ENCODE measurements at regions not wholly inside any gene's neighbourhood (a gene's known extent, or its start where the extent isn't known, plus 50 kb on each side); places are given as distances from the start of the nearest gene placed in this dataset.
"Not testable (repeated sequence)": the region's sequence is repeated elsewhere in the genome, so short reads cannot be mapped to it uniquely, and the experiment has no call there.

DNA sequence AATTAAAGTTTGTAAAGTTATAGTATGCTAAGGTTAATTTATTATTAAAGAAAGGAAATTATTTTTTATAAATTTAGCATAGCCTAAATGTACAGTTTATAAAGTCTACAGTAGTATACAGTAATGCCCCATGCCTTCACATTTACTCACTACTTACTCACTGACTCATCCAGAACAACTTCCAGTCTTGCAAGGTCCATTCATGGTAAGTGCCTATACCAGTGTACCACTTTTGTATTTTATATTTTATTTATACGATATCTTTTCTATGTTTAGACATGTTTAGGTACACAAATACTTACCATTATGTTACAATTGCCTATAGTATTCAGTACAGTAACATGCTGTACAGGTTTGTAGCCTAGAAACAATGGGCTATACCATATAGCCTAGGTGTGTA is 95.1 kb upstream of the GRIN2B start:
- no peak for TF ChIP-seq EZH2 (IDR thresholded peaks at IDR 0.05; ENCODE audit: insufficient read depth, low read length)
- TF ChIP-seq, protein P1, sequence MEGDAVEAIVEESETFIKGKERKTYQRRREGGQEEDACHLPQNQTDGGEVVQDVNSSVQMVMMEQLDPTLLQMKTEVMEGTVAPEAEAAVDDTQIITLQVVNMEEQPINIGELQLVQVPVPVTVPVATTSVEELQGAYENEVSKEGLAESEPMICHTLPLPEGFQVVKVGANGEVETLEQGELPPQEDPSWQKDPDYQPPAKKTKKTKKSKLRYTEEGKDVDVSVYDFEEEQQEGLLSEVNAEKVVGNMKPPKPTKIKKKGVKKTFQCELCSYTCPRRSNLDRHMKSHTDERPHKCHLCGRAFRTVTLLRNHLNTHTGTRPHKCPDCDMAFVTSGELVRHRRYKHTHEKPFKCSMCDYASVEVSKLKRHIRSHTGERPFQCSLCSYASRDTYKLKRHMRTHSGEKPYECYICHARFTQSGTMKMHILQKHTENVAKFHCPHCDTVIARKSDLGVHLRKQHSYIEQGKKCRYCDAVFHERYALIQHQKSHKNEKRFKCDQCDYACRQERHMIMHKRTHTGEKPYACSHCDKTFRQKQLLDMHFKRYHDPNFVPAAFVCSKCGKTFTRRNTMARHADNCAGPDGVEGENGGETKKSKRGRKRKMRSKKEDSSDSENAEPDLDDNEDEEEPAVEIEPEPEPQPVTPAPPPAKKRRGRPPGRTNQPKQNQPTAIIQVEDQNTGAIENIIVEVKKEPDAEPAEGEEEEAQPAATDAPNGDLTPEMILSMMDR (IDR thresholded peaks at IDR 0.05; ENCODE audit: insufficient read depth, low read depth, low read length): no peak
- FAIRE-seq: no peak
- no peak for DNase-seq (ENCODE audit: low read depth)
- H3K4me2 ChIP-seq (ENCODE audit: low read length): no peak overlapping the region
- H3K27ac ChIP-seq (ENCODE audit: low read depth, low read length): no peak overlapping the region
- no peaks in the 10 kb centered on the region for H3K27me3 ChIP-seq (ENCODE audit: insufficient read depth, low read length)
- no peak overlapping the region for H2AFZ ChIP-seq (ENCODE audit: low read depth, low read length)
- no peak overlapping the region for H3K4me3 Mint-ChIP-seq (ENCODE audit: unreplicated experiment)
- H4K20me1 ChIP-seq (ENCODE audit: insufficient read depth, low read length): no peaks in the 10 kb centered on the region
- no peaks in the 10 kb centered on the region for H3K4me1 Mint-ChIP-seq (ENCODE audit: low read depth, unreplicated experiment)
- H3K9ac ChIP-seq (ENCODE audit: low read length): no peak overlapping the region
- H3K79me2 ChIP-seq (ENCODE audit: insufficient read depth, low read length): no peaks in the 10 kb centered on the region
- no peaks in the 10 kb centered on the region for H3K27me3 Mint-ChIP-seq (ENCODE audit: low read depth, unreplicated experiment)
- H3K36me3 Mint-ChIP-seq (ENCODE audit: low read depth, unreplicated experiment): no peaks in the 10 kb centered on the region
- no peaks in the 10 kb centered on the region for H3K9me3 Mint-ChIP-seq (ENCODE audit: unreplicated experiment)
- H3K4me3 ChIP-seq (ENCODE audit: insufficient read depth, low read depth, low read length): no peak overlapping the region
- no peak overlapping the region for H3K27ac Mint-ChIP-seq (ENCODE audit: unreplicated experiment)
- no peaks in the 10 kb centered on the region for H3K36me3 ChIP-seq (ENCODE audit: insufficient read depth, low read length)
- H3K9me3 ChIP-seq (ENCODE audit: insufficient read depth, low read depth, low read length): peaks cover 3% of the 10 kb centered on the region
- H3K4me1 ChIP-seq (ENCODE audit: insufficient read depth, low read length): no peaks in the 10 kb centered on the region

DNA sequence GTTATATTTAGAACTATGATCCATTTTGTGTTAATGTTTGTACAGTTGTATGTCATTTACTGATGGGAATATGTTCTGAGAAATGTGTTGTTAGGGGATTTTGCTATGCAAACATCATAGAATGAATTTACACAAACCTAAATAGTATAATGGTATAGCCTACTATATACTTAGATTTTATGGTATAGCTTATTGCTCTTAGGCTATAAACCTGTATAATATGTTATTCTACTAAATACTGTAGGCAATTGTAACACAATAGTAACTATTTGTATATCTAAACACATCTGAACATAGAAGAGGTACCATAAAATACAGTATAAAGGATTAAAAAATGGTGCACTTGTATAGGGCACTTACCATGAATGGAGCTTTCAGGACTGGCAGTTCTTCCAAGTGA is 105.4 kb upstream of the GRIN2B start:
- Histone ChIP-seq H3K4me3 (ENCODE audit: insufficient read depth, low read depth, low read length) (no peak overlapping the region), H2AFZ (ENCODE audit: low read depth, low read length) (no peak overlapping the region), H4K20me1 (ENCODE audit: insufficient read depth, low read length) (no peaks in the 10 kb centered on the region), H3K36me3 (ENCODE audit: insufficient read depth, low read length) (no peaks in the 10 kb centered on the region), H3K27ac (ENCODE audit: low read depth, low read length) (no peak overlapping the region), H3K27me3 (ENCODE audit: insufficient read depth, low read length) (no peaks in the 10 kb centered on the region), H3K4me1 (ENCODE audit: insufficient read depth, low read length) (no peaks in the 10 kb centered on the region), H3K79me2 (ENCODE audit: insufficient read depth, low read length) (no peaks in the 10 kb centered on the region), H3K9ac (ENCODE audit: low read length) (no peak overlapping the region), H3K9me3 (ENCODE audit: insufficient read depth, low read depth, low read length) (no peaks in the 10 kb centered on the region), H3K4me2 (ENCODE audit: low read length) (no peak overlapping the region)
- DNase-seq (ENCODE audit: low read depth): no peak
- H3K27ac Mint-ChIP-seq (ENCODE audit: unreplicated experiment): no peak overlapping the region
- H3K36me3 Mint-ChIP-seq (ENCODE audit: low read depth, unreplicated experiment): no peaks in the 10 kb centered on the region
- no peaks in the 10 kb centered on the region for H3K27me3 Mint-ChIP-seq (ENCODE audit: low read depth, unreplicated experiment)
- no peaks in the 10 kb centered on the region for H3K4me1 Mint-ChIP-seq (ENCODE audit: low read depth, unreplicated experiment)
- no peak overlapping the region for H3K4me3 Mint-ChIP-seq (ENCODE audit: unreplicated experiment)
- no peak for FAIRE-seq
- TF ChIP-seq, protein P1 (IDR thresholded peaks at IDR 0.05; ENCODE audit: insufficient read depth, low read depth, low read length): no peak
- TF ChIP-seq EZH2 (IDR thresholded peaks at IDR 0.05; ENCODE audit: insufficient read depth, low read length): no peak
- H3K9me3 Mint-ChIP-seq (ENCODE audit: unreplicated experiment): peaks cover 2% of the 10 kb centered on the region

DNA sequence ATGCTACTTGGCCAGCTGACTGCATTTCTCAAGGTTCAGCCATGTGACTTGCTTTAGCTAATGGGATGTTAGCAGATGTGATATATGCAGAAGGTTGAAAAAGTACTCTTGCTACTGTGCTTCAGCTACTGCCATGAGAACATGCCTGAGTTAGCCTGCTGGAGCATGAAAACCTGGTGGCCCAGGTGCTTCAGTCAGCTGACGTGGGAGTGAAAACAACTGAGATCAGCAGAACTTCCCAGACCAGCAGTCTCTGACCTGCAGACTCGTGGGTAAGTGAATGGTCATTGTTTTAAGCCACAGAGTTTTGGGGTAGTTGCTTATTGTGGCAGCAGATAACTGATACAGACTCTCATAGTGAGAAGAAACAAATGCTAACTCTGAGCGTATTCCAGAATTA is 118.6 kb upstream of the GRIN2B start:
- Mint-ChIP-seq H3K4me1 (ENCODE audit: low read depth, unreplicated experiment) (no peaks in the 10 kb centered on the region), H3K36me3 (ENCODE audit: low read depth, unreplicated experiment) (no peaks in the 10 kb centered on the region), H3K27me3 (ENCODE audit: low read depth, unreplicated experiment) (no peaks in the 10 kb centered on the region), H3K9me3 (ENCODE audit: unreplicated experiment) (peaks cover 5% of the 10 kb centered on the region), H3K4me3 (ENCODE audit: unreplicated experiment) (no peak overlapping the region), H3K27ac (ENCODE audit: unreplicated experiment) (no peak overlapping the region)
- DNase-seq (ENCODE audit: low read depth) (no peak), FAIRE-seq (no peak)
- H3K9me3 ChIP-seq (ENCODE audit: insufficient read depth, low read depth, low read length): no peaks in the 10 kb centered on the region
- no peaks in the 10 kb centered on the region for H3K36me3 ChIP-seq (ENCODE audit: insufficient read depth, low read length)
- no peak overlapping the region for H3K9ac ChIP-seq (ENCODE audit: low read length)
- H3K4me1 ChIP-seq (ENCODE audit: insufficient read depth, low read length): no peaks in the 10 kb centered on the region
- no peaks in the 10 kb centered on the region for H3K79me2 ChIP-seq (ENCODE audit: insufficient read depth, low read length)
- TF ChIP-seq EZH2 (IDR thresholded peaks at IDR 0.05; ENCODE audit: insufficient read depth, low read length): no peak
- TF ChIP-seq, protein P1 (IDR thresholded peaks at IDR 0.05; ENCODE audit: insufficient read depth, low read depth, low read length): no peak
- H4K20me1 ChIP-seq (ENCODE audit: insufficient read depth, low read length): no peaks in the 10 kb centered on the region
- H3K27me3 ChIP-seq (ENCODE audit: insufficient read depth, low read length): no peaks in the 10 kb centered on the region
- H3K4me2 ChIP-seq (ENCODE audit: low read length): no peak overlapping the region
- H3K27ac ChIP-seq (ENCODE audit: low read depth, low read length): no peak overlapping the region
- H2AFZ ChIP-seq (ENCODE audit: low read depth, low read length): no peak overlapping the region
- no peak overlapping the region for H3K4me3 ChIP-seq (ENCODE audit: insufficient read depth, low read depth, low read length)

DNA sequence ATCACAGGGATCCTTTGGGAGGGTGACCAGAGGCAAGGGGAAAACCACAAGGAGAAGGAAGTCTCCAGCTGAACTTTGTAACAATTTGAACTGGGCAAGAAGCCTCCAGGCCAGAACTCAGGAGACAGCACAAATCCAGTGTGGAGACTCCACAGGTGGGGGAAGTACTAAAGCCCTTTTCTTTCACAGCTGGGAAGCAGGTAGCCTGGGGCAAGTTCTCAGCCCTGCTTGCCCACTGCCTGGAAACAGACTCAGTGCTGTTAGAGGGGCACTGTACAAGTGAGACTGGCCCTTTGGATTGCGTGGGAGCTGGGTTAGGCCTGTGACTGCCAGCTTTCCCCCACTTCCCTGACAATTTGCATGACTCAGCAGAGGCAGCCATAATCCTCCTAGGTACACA is 120.2 kb upstream of the GRIN2B start:
- H4K20me1 ChIP-seq (ENCODE audit: insufficient read depth, low read length); H3K4me2 ChIP-seq (ENCODE audit: low read length); H3K9me3 ChIP-seq (ENCODE audit: insufficient read depth, low read depth, low read length); H3K9me3 Mint-ChIP-seq (ENCODE audit: unreplicated experiment); H3K4me1 ChIP-seq (ENCODE audit: insufficient read depth, low read length); H3K27me3 Mint-ChIP-seq (ENCODE audit: low read depth, unreplicated experiment); H3K4me3 Mint-ChIP-seq (ENCODE audit: unreplicated experiment); H3K9ac ChIP-seq (ENCODE audit: low read length); H2AFZ ChIP-seq (ENCODE audit: low read depth, low read length); H3K36me3 ChIP-seq (ENCODE audit: insufficient read depth, low read length); H3K27ac ChIP-seq (ENCODE audit: low read depth, low read length); H3K79me2 ChIP-seq (ENCODE audit: insufficient read depth, low read length); H3K36me3 Mint-ChIP-seq (ENCODE audit: low read depth, unreplicated experiment); H3K27ac Mint-ChIP-seq (ENCODE audit: unreplicated experiment); DNase-seq (ENCODE audit: low read depth); H3K4me1 Mint-ChIP-seq (ENCODE audit: low read depth, unreplicated experiment); H3K27me3 ChIP-seq (ENCODE audit: insufficient read depth, low read length); FAIRE-seq; H3K4me3 ChIP-seq (ENCODE audit: insufficient read depth, low read depth, low read length): not testable (repeated sequence)
